Activated CD8-positive, alpha-beta memory T cell treated with anti-CD3 and anti-CD28 coated beads, Interleukin-2, amount 10 ng/mL, durations not matched to agents 7 days and 5 days (primary cell): ENCODE measurements at regions not wholly inside any gene's neighbourhood (a gene's known extent, or its start where the extent isn't known, plus 50 kb on each side); places are given as distances from the start of the nearest gene placed in this dataset.
"Not testable (repeated sequence)": the region's sequence is repeated elsewhere in the genome, so short reads cannot be mapped to it uniquely, and the experiment has no call there.

Source experiments
- ATAC-seq: fragments of 150-1000 bp; cut with Tn5 transposase; one replicate; pipeline ENCODE4 v1.10.0; 2021; ENCODE audit warnings: moderate library complexity
- CTCF ChIA-PET: fragments of 350-600 bp; sonication (Branson Sonifier 250); formaldehyde crosslinking; loops from one replicate; lab custom pipeline; 2021; ENCODE audit warnings: antibody characterized with exemption; lab: Charles Lee
- DNase-seq: peaks from one replicate; pipeline ENCODE4 v3.0.0-alpha.2; 2020
- H3K27ac Mint-ChIP-seq: one replicate; pipeline ENCODE4 v1.8.0; 2021; ENCODE audit warnings: mild to moderate bottlenecking, mixed read lengths
- H3K27me3 Mint-ChIP-seq: one replicate; pipeline ENCODE4 v1.8.0; 2021; ENCODE audit warnings: mixed read lengths
- H3K36me3 Mint-ChIP-seq: one replicate; pipeline ENCODE4 v1.8.0; 2021; ENCODE audit warnings: mild to moderate bottlenecking, mixed read lengths
- H3K4me1 Mint-ChIP-seq: one replicate; pipeline ENCODE4 v1.8.0; 2021; ENCODE audit warnings: mixed read lengths
- H3K4me3 Mint-ChIP-seq: one replicate; pipeline ENCODE4 v1.8.0; 2021; ENCODE audit warnings: mild to moderate bottlenecking, moderate library complexity, mixed read lengths
- H3K9me3 Mint-ChIP-seq: one replicate; pipeline ENCODE4 v1.8.0; 2022; ENCODE audit warnings: low read depth, mixed read lengths

DNA sequence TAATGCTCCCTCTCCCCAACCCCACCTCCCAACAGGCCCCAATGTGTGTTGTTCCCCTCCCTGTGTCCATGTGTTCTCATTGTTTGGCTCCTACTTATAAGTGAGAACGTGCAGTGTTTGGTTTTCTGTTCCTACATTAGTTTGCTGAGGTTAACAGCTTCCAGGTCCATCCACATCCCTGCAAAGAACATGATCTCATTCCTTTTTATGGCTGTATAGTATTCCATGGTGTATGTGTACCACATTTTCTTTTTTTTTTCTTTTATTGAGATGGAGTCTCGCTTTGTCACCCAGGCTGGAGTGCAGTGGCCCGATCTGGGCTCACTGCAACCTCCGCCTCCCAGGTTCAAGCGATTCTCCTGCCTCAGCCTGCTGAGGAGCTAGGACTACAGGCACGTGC lies 86.8 kb downstream of the RAP2B start:
- H3K4me1 Mint-ChIP-seq, H3K9me3 Mint-ChIP-seq, H3K27me3 Mint-ChIP-seq, ATAC-seq, CTCF ChIA-PET, H3K27ac Mint-ChIP-seq, DNase-seq, H3K4me3 Mint-ChIP-seq, H3K36me3 Mint-ChIP-seq: not testable (repeated sequence)

DNA sequence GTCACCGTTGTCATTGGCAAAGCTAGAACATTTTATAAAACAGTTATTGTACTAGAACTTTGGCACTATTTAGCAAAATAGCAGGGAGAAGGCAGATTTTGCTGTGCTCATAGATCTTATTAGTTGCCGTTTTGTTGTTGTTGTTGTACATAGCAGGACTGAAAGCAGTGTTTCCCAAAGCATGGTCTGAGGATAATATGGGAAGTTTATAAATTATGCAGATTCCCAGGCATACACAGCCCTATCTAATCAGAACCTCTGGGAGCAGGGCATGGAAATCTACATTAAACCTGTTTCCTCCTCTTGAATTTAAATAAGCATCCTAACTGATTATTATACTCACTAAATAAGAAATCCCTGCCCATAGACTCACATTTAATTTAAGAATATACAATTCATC lies 87.9 kb downstream of the RAP2B start:
- DNase-seq = no peak
- H3K4me1 Mint-ChIP-seq = peaks cover 3% of the 10 kb centered on the region
- H3K4me3 Mint-ChIP-seq = no peak overlapping the region
- ATAC-seq = no peak
- H3K27me3 Mint-ChIP-seq = no peaks in the 10 kb centered on the region
- no peak overlapping the region for H3K27ac Mint-ChIP-seq
- CTCF ChIA-PET = no interaction called here
- H3K36me3 Mint-ChIP-seq = peaks cover 3% of the 10 kb centered on the region
- no peaks in the 10 kb centered on the region for H3K9me3 Mint-ChIP-seq

DNA sequence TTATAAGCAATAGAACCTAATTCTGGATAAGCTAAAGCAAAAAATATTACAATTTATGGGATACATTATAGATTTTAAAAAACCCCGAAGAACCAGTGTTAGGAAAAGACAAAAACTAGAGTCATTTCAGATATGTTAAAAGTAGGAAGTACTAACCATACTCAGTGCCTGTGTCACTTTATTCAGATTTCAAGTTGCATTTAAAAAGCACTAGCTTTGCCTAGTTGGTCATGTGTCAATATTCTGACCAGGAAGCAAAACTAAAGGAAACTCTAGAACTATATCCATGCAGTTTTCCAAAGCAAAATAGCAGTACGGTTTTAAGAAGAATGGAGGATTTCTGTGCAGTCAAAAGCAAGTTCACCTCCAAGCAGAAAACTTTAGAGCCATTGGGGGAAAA lies 88.4 kb downstream of the RAP2B start:
- Mint-ChIP-seq H3K27ac (no peak overlapping the region), H3K27me3 (no peaks in the 10 kb centered on the region), H3K4me3 (no peak overlapping the region), H3K4me1 (peaks cover 3% of the 10 kb centered on the region), H3K36me3 (peaks cover 3% of the 10 kb centered on the region), H3K9me3 (no peaks in the 10 kb centered on the region)
- CTCF ChIA-PET = no interaction called here
- ATAC-seq (no peak), DNase-seq (no peak)

DNA sequence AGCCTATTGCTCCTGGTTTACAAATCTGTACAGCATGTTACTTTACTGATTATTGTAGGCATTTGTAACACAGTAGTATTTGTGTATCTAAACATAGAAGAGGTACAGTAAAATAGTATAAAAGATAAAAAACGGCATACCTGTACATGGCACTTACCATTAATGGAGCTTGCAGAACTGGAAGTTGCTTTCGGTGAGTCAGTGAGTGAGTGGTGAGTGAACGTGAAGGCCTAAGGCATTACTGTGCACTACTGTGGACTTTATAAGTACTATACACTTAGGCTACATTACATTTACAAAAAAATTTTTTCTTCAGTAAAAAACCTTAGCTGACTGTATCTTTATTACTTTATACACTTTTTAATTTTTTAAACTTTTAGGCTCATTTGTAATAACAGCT lies 90.9 kb downstream of the RAP2B start:
- CTCF ChIA-PET = interaction anchor here (1.8 kb wide), 1 partner anchor 37 kb away, joined by 4 read pairs; no protein-coding TSS in a partner anchor
- Mint-ChIP-seq H3K9me3 (no peaks in the 10 kb centered on the region), H3K4me1 (peaks cover 9% of the 10 kb centered on the region), H3K4me3 (no peak overlapping the region), H3K27ac (no peak overlapping the region), H3K36me3 (peaks cover 3% of the 10 kb centered on the region), H3K27me3 (no peaks in the 10 kb centered on the region)
- no peak for DNase-seq
- ATAC-seq = no peak

DNA sequence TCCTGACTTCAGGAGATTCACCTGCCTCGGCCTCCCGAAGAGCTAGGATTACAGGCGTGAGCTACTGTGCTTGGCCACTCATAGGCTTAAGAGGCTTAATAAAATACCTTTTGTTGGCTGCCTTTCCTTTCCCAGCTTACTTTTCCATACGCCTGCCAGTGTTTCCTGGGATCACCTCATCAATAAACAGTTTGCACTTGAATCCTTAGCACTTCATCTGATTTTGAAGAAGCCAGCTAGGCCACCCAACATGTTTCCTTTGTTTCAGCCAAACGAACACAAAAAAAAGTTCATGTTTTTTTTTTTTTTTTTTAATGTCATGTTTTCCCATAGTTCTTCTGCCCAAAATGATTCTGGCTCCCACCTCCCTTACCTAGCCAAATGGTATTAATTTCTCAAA lies 92.3 kb downstream of the RAP2B start:
- peaks cover 3% of the 10 kb centered on the region for H3K36me3 Mint-ChIP-seq
- CTCF ChIA-PET = interaction anchor here (1.8 kb wide), 1 partner anchor 36 kb away, joined by 4 read pairs; no protein-coding TSS in a partner anchor
- no peak overlapping the region for H3K27ac Mint-ChIP-seq
- no peak for DNase-seq
- H3K27me3 Mint-ChIP-seq = no peaks in the 10 kb centered on the region
- ATAC-seq = no peak
- H3K4me1 Mint-ChIP-seq = peaks cover 6% of the 10 kb centered on the region
- no peaks in the 10 kb centered on the region for H3K9me3 Mint-ChIP-seq
- no peak overlapping the region for H3K4me3 Mint-ChIP-seq

DNA sequence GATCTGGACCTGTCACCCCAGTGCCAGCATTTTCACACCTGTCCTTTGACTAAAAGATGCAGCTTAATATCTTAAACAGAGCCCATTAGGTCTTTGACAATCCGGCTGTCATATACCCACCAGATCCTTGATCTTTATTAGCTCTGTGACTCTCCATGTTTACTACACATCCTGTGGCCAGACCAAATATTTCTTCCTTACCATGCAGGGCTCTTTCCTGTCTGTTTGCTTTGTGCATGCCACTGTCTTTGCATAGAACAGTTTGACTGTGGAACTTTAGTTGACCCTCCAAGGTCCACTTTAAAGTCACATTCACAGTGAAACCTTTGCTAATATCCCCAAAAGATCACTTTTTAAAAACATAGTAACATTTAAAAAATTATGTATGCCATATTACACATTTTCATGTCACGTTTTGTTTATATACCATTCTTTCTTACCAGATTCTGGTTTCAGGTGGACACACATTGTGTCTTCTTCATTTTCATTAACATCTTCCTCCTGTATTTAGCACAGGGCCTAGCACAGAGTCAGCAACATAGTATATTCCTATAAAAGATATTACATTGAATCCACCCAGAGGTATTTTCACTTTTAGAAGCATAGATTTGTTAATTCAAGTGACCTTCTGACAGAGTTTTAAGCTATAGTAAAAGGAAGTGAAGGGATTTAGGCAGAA lies 95.8 kb downstream of the RAP2B start:
- Mint-ChIP-seq H3K27ac (no peak overlapping the region), H3K36me3 (no peaks in the 10 kb centered on the region), H3K4me1 (peaks cover 9% of the 10 kb centered on the region), H3K4me3 (no peak overlapping the region), H3K9me3 (no peaks in the 10 kb centered on the region), H3K27me3 (no peaks in the 10 kb centered on the region)
- DNase-seq = no peak
- ATAC-seq = no peak
- CTCF ChIA-PET = no interaction called here

DNA sequence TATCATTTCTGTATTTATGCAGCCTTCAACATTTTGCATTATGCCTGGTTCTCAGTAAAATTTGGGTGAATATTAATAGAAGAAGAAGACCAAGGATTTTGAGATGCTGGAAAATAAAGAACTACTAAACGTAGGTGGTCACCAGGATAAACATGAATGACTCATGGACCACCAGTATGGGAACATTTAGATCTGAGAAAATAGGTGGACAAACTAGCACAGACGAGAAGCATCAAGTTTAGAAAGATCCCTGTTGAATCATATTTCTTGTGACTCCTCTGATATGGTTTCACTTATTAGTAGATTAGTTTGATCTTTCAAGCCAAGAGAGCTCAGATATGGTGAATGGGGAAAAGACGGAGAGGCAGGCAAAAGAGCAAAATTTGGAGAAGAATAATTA lies 97.9 kb downstream of the RAP2B start:
- Mint-ChIP-seq H3K4me3 (no peak overlapping the region), H3K27me3 (no peaks in the 10 kb centered on the region), H3K4me1 (peaks cover 9% of the 10 kb centered on the region), H3K9me3 (peaks cover 2% of the 10 kb centered on the region), H3K36me3 (no peaks in the 10 kb centered on the region), H3K27ac (no peak overlapping the region)
- CTCF ChIA-PET = no interaction called here
- DNase-seq (no peak), ATAC-seq (no peak)

DNA sequence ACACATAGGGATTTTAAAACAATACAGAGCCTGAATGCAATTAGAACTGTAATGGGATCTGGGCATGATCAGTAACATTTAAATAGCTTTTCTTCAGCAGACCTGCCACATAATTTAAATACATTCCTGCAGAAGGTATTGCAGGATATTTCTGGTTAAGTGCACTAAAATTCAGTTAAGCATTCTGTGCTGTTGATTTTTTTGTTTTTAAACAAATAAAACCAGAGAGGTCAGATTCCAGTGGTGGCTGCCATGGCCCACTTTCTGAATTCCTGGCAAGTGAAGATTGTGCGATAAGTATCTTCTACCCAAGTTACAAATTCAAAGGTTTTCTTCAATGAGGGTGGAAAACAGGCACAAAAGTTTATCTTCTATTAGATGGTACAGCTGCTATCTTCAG lies 98.7 kb downstream of the RAP2B start:
- H3K4me1 Mint-ChIP-seq = peaks cover 9% of the 10 kb centered on the region
- no peak overlapping the region for H3K4me3 Mint-ChIP-seq
- no peaks in the 10 kb centered on the region for H3K27me3 Mint-ChIP-seq
- CTCF ChIA-PET = interaction anchor here (1.2 kb wide), 1 partner anchor 10 kb away, joined by 3 read pairs; no protein-coding TSS in a partner anchor
- H3K9me3 Mint-ChIP-seq = peaks cover 2% of the 10 kb centered on the region
- H3K27ac Mint-ChIP-seq = no peak overlapping the region
- DNase-seq = no peak
- no peak for ATAC-seq
- no peaks in the 10 kb centered on the region for H3K36me3 Mint-ChIP-seq

DNA sequence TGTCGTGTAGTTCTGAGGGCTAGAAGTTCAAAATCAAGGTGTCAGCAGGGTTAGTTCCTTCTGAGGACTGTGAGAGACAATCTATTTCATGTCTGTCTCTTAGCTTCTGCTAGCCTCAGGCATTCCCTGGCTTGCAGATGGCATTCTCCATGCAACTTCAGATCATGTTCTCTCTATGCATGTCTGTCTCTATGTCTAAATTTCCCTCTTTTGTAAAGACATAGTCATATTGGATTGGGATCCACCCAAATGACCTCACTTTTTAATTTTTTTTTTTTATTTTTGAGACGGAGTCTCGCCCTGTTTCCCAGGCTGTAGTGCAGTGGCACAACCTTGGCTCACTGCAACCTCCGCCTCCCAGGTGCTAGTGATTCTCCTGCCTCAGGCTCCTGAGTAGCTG lies 104.6 kb downstream of the RAP2B start:
- H3K27me3 Mint-ChIP-seq = no peaks in the 10 kb centered on the region
- H3K36me3 Mint-ChIP-seq = peaks cover 4% of the 10 kb centered on the region
- peaks cover 2% of the 10 kb centered on the region for H3K9me3 Mint-ChIP-seq
- H3K4me1 Mint-ChIP-seq = no peaks in the 10 kb centered on the region
- no peak overlapping the region for H3K27ac Mint-ChIP-seq
- DNase-seq = no peak
- no peak overlapping the region for H3K4me3 Mint-ChIP-seq
- CTCF ChIA-PET = no interaction called here
- ATAC-seq = no peak

DNA sequence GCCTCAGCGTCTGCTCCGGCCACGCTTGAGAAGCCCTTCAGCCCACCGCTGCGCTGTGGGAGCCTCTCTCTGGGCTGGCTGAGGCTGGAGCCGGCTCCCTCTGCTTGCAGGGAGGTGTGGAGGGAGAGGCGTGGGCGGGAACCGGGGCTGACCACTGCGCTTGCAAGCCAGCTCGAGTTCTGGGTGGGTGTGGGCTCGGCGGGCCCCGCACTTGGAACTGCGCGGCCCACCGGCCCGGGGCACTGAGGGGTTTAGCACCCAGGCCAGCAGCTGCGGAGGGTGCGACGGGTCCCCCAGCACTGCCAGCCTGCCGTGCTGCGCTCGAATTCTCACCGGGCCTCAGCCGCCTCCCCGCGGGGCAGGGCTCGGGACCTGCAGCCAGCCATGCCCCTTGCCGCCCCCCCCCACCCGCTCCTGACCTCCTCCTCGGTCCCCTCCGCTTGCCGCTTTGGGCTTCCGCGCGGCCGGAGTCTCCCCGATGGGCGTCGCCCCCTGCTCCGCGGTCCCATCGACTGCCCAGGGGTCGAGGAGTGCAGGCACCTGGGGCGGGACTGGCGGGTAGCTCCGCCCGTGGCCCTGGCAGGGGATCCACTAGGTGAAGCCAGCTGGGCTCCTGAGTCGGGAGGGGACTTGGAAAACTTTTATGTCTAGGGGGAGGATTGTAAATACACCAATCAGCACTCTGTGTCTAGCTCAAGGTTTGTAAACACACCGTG lies 106.7 kb downstream of the RAP2B start:
- CTCF ChIA-PET = no interaction called here
- H3K4me3 Mint-ChIP-seq = no peak overlapping the region
- no peak for ATAC-seq

DNA sequence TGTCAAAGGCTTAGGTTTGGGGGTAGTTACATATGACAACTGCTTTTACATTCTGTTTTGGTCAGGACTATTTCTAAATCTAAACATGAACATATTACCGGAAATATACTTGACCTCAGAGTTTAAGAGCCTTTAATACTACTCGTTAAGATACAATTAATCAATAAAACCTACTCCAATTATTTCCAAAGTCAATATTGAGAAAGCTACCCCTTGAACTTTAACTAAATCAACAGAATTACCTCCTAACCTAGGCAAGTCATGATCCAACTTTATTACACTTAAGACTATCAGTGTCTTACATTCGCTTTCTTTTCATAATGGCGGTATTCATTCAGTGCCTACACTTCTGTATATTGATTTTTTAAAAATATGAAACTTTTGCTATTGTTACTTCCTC lies 107.7 kb downstream of the RAP2B start:
- peaks cover 9% of the 10 kb centered on the region for H3K4me1 Mint-ChIP-seq
- no peak overlapping the region for H3K4me3 Mint-ChIP-seq
- H3K9me3 Mint-ChIP-seq = peaks cover under 1% of the 10 kb centered on the region
- DNase-seq (no peak), ATAC-seq (no peak)
- no peaks in the 10 kb centered on the region for H3K27me3 Mint-ChIP-seq
- CTCF ChIA-PET = interaction anchor here (2.0 kb wide), 1 partner anchor 12 kb away, joined by 6 read pairs; no protein-coding TSS in a partner anchor
- no peak overlapping the region for H3K27ac Mint-ChIP-seq
- H3K36me3 Mint-ChIP-seq = peaks cover 4% of the 10 kb centered on the region

More for the DNA sequence above, 106.7 kb downstream of the RAP2B start:
- peaks cover 9% of the 10 kb centered on the region for H3K4me1 Mint-ChIP-seq
- DNase-seq = no peak
- peaks cover 2% of the 10 kb centered on the region for H3K9me3 Mint-ChIP-seq
- no peaks in the 10 kb centered on the region for H3K27me3 Mint-ChIP-seq
- H3K27ac Mint-ChIP-seq = no peak overlapping the region
- H3K36me3 Mint-ChIP-seq = peaks cover 4% of the 10 kb centered on the region

DNA sequence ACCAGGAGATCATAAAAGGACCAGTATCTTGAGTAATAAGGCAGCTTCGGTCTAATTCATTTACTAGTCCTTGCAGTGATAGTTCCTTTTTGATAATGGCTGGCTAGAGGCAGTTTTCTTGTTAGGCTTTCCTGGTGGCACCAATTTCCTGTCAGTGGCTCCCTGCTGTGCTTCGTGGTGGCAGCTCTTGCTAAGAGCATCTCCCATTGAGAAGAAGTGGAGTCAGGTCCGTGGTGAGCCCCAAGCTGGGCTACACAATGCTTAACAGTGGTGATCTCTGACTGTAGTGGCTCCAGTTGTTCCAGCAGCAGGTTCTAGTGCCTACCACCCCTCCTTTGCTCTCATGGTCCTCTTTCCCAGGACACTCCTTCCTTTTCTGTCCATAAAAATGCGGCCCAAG lies 111.2 kb downstream of the RAP2B start:
- H3K4me3 Mint-ChIP-seq = no peak overlapping the region
- no peak overlapping the region for H3K27ac Mint-ChIP-seq
- DNase-seq = no peak
- peaks cover under 1% of the 10 kb centered on the region for H3K36me3 Mint-ChIP-seq
- no peak for ATAC-seq
- no peaks in the 10 kb centered on the region for H3K9me3 Mint-ChIP-seq
- peaks cover 9% of the 10 kb centered on the region for H3K4me1 Mint-ChIP-seq
- H3K27me3 Mint-ChIP-seq = no peaks in the 10 kb centered on the region
- CTCF ChIA-PET = interaction anchor here (1.2 to 1.5 kb wide), 2 partner anchors 10 to 111 kb away, joined by 4 read pairs; no protein-coding TSS in a partner anchor

DNA sequence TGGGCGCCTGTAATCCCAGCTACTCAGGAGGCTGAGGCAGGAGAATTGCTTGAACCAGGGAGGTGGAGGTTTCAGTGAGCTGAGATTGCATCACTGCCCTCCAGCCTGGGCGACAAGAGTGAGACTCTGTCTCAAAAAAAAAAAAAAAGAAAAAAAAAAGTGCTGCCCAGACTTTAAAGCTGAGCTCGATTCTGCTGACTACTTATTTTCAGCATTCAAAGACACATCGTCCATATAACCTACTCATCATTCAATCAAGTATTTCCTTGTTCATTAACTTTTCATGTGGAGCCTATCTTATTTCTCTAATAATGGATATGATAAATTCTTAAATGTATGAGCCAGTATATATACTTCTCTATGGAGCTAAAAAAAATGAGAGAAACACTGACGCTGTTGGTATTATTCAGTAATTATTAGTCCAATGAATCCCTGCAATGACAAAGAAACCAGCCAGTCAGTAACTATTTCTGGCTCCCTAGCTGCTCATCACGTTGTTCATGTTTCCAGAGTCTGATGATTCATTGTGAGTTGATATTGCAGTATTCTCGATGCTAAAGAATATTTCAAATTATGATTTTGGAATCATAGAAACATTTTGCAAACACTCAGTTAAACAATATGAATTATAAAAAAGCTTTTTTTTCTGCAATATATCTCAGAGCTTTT lies 111.9 kb downstream of the RAP2B start:
- Mint-ChIP-seq H3K36me3 (no peaks in the 10 kb centered on the region), H3K9me3 (no peaks in the 10 kb centered on the region), H3K4me3 (no peak overlapping the region), H3K4me1 (peaks cover 9% of the 10 kb centered on the region), H3K27ac (no peak overlapping the region), H3K27me3 (no peaks in the 10 kb centered on the region)
- no peak for DNase-seq
- ATAC-seq = no peak
- CTCF ChIA-PET = interaction anchor here (1.1 to 1.5 kb wide), 4 partner anchors 11 to 111 kb away, joined by 3 to 4 read pairs (median 4); no protein-coding TSS in a partner anchor
